ENCODE measurements at regions not wholly inside any gene's neighbourhood (a gene's known extent, or its start where the extent isn't known, plus 50 kb on each side); places are given as distances from the start of the nearest gene placed in this dataset.

DNA sequence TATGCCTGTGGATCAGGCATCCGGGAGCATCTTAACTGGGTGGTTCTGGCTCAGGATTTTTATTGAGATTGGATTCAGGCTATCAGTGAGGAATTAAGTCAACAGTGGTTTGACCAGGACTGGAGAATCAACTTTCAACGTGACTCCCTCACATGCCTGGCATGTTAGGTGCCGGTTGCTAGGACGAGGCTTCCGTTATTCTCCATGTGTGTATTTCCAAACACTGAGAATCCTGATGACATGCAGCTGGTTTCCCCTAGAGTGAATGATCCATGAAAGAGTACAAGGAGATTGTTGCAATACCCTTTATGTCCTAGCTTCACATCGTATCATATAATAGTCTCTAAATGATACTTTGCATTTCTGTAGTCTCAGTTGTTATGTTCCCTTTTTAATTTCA is 529.2 kb downstream of the ANXA1 start:
- TF ChIP-seq CTCF (conservative IDR thresholded peaks at IDR 0.05; ENCODE audit: low read depth in 2 of 2) (no peak), EZH2 (IDR thresholded peaks at IDR 0.05; ENCODE audit: low read depth, unreplicated experiment) (no peak), CREB1 (CRISPR knock-in tag; IDR thresholded peaks at IDR 0.05; ENCODE audit: low read depth) (no peak), POLR2AphosphoS5 (IDR thresholded peaks at IDR 0.05; ENCODE audit: low read depth) (no peak), ZNF331 (CRISPR knock-in tag; IDR thresholded peaks at IDR 0.05; ENCODE audit: low read depth) (no peak), EZH2phosphoT487 (IDR thresholded peaks at IDR 0.05; ENCODE audit: unreplicated experiment) (no peak)
- TF ChIP-seq, protein P1, sequence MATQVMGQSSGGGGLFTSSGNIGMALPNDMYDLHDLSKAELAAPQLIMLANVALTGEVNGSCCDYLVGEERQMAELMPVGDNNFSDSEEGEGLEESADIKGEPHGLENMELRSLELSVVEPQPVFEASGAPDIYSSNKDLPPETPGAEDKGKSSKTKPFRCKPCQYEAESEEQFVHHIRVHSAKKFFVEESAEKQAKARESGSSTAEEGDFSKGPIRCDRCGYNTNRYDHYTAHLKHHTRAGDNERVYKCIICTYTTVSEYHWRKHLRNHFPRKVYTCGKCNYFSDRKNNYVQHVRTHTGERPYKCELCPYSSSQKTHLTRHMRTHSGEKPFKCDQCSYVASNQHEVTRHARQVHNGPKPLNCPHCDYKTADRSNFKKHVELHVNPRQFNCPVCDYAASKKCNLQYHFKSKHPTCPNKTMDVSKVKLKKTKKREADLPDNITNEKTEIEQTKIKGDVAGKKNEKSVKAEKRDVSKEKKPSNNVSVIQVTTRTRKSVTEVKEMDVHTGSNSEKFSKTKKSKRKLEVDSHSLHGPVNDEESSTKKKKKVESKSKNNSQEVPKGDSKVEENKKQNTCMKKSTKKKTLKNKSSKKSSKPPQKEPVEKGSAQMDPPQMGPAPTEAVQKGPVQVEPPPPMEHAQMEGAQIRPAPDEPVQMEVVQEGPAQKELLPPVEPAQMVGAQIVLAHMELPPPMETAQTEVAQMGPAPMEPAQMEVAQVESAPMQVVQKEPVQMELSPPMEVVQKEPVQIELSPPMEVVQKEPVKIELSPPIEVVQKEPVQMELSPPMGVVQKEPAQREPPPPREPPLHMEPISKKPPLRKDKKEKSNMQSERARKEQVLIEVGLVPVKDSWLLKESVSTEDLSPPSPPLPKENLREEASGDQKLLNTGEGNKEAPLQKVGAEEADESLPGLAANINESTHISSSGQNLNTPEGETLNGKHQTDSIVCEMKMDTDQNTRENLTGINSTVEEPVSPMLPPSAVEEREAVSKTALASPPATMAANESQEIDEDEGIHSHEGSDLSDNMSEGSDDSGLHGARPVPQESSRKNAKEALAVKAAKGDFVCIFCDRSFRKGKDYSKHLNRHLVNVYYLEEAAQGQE (IDR thresholded peaks at IDR 0.05; ENCODE audit: unreplicated experiment): no peak
